Stimulated activated naive CD8-positive, alpha-beta T cell treated with anti-CD3 and anti-CD28 coated beads, Interleukin-15, Interleukin-2, amounts not matched to agents 100 U/mL and 50 U/mL, for 24 hours (primary cell): ENCODE measurements at regions not wholly inside any gene's neighbourhood (a gene's known extent, or its start where the extent isn't known, plus 50 kb on each side); places are given as distances from the start of the nearest gene placed in this dataset.

Experiments used
- ATAC-seq: fragments of 150-1000 bp; cut with Tn5 transposase; one replicate; pipeline ENCODE4 v1.10.0; 2021
- DNase-seq: peaks from one replicate; pipeline ENCODE4 v3.0.0; 2021

- DNase-seq = no peak
- no peak for ATAC-seq
These were observed 680.6 kb downstream of the SQOR start for GRCh38 chr15:46315434-46315833.

DNA sequence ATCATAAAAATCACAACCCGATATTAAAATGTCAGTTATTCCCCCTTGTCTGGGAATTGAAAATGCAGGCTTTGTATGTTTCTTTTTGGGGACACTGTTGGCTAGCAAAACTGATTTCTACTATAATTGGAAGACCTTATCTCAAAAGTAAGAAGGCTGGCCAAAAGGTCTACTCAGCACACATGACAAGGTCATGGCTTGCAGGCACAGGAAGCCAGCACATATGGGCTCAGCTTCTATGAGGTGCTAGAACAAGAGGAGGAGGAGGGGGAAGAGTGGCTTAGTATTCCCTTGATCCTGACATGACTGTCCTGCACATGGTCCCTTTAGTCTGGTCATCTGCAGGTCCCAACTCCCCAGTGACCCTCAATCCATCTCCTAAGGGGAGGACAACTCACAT is 681.2 kb downstream of the SQOR start:
- DNase-seq = no peak

GRCh38 chr15:46317029-46317428 is 682.2 kb downstream of the SQOR start:
- ATAC-seq (no peak), DNase-seq (no peak)

More for the DNA sequence above, 681.2 kb downstream of the SQOR start:
- ATAC-seq = no peak

DNA sequence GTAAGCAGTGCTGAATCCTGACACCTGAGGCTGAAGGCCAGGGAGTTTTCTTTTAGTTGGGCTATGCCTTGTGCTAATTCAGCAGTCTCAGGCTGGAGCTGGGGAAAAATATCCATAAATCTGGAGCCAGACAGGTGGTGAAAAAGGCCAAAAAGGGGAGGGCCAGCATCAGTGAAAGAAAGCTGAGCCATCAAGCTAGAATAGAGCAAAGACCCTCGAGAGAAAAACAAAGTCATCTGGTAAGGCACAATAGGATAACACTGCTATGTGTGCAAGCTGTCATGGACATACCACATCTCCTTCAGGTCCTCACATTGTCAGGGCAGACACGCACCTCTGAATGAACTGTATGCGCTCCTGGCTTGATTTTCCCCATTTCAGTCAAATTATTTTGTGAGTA is 687.9 kb downstream of the SQOR start:
- DNase-seq (no peak), ATAC-seq (no peak)

DNA sequence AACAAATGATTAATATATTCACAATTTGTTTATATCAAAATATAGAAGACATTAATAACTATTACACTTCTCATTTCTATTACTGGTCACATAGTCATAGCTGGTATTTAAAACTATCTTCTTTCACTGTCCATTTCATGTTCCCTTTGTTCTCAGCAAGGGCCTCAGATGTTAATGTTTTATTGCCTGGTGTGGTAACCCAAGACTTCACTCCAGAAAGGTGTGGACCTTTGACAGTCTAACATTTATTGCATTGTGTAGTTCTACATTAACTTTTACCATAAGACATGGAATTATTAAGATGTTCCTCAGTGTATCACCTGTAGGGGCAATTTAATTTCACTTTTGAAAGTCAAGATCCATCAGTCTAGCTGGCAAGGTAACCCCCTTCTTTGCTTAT is 691.3 kb downstream of the SQOR start:
- DNase-seq = no peak
- ATAC-seq = no peak

DNA sequence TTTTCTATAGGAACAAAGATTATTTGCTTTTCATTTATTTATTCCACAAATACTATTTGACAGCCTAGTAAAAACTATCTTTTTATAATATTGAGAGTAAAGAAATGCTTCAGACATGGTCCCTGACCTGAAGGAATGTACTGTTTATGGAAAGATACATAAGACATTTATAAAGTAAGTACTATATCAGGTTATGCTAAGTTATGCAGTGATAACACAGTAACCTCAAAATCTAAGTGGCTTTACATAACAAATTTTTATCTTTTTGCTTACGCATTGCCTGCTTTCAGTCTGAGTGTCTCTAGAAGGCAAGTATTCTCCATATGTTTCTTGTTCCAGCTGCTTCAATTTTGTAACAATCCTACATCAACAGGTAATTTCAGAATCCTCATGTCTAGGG is 694.0 kb downstream of the SQOR start:
- no peak for DNase-seq
- no peak for ATAC-seq

- DNase-seq (no peak), ATAC-seq (no peak)
These were observed 695.0 kb downstream of the SQOR start for GRCh38 chr15:46329876-46330275.

GRCh38 chr15:46331546-46331945 is 696.7 kb downstream of the SQOR start:
- ATAC-seq = no peak
- DNase-seq = no peak

GRCh38 chr15:46343196-46343935 is 708.5 kb downstream of the SQOR start:
- ATAC-seq (no peak), DNase-seq (no peak)

DNA sequence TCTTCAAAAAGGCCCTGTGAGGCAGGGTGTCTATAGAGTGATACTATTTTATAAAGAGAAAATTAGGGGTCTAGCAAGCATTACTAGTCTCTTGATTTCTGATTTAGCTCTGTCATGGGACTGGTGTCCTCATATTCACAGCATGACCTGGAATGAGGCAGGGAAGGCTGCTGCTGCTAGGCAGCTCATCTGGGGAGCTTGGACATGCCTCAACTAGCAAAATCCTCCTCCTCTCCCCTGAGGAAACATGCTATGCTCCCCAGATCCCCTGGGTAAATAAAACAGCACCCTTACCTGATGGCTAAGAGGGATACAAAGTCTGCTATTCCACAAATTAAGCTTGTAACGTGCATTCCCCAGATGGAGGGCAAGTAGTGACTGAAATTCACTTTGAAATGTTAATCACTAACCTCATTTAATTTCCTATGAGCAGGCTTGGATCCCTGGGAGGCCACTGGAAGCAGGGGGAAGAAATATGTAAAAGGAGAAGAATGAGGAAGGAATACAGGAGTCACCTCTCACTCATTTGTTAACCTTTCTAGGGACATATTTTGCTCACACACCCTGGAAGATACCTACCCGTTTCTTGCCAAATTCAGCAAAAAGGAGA is 709.4 kb downstream of the SQOR start:
- no peak for ATAC-seq
- DNase-seq = no peak

DNA sequence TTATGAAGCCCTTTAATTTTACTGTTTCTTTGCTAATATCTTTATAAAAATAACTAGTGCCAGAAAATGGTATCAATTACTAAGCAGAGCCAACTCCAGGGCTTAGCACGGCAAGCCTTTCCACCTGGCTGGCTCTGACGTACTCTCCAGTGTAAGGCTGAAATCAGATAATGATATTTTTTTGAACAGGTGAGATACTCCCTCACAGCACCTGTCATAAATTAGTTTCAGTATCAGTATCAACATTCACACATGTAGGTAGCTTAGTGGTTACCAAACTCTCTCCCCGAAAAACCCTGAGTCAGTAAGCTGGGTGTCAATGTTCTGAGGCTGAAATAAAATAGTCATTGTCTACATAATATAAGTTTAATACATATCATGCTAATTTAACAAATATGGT is 710.1 kb downstream of the SQOR start:
- DNase-seq = no peak
- ATAC-seq = no peak

- ATAC-seq = no peak
- DNase-seq = no peak
These were observed 719.6 kb downstream of the SQOR start for GRCh38 chr15:46354443-46354842.

DNA sequence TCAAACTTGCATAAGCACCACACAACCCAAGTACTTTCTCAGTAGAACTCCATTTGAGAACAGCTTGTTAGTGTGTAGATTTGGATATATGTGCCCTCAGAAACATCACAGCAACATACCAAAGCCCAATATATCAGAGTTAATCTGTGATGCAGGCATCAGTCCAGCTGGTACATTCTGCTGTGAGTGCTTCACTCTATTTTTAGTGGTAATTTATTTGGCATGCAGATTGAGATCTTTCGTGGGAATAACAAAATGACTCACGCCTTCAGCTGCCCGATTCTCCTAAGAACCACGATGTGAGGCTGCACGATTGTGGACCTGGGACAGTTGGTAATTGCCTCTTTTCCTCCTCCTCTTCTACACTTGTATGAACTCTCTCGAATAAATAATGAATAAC is 730.7 kb downstream of the SQOR start:
- DNase-seq = no peak
- ATAC-seq = no peak

DNA sequence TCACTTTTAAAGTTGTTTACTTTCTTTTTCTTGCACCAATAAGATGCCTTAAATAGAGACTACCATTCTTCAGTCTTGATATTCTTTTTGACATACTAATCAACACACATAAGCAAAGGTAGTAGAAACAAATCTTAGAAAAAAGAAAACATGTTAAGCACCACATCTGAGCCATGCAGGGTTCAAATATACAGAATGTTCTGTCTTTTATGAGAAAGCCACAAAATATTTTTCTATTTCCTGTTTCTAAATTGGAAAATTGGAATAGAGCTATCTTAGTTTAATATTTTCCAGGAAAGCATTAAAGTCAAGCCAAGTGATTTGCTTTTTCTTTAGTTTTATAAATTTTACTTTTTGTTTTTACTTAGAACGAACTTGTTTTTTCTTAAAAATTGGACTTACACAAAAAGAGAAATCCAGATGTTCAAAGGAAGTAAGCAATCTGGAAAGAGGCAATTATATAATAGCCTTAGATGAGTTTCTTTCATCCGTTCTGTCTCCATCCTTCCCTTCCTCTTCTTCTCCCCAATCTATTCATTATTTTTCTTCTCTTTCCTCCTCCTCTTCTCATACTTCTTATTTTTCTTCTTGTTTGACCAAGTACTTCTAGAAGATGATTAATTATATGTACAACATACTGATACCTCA is 731.7 kb downstream of the SQOR start:
- no peak for ATAC-seq
- DNase-seq = no peak

GRCh38 chr15:46383978-46384377 is 749.1 kb downstream of the SQOR start:
- ATAC-seq = no peak

GRCh38 chr15:46386356-46386755 is 751.5 kb downstream of the SQOR start:
- ATAC-seq = no peak

More at GRCh38 chr15:46383978-46384377, 749.1 kb downstream of the SQOR start:
- DNase-seq = no peak

GRCh38 chr15:46389739-46390138 is 754.9 kb downstream of the SQOR start:
- DNase-seq (no peak), ATAC-seq (no peak)

More at GRCh38 chr15:46386356-46386755, 751.5 kb downstream of the SQOR start:
- no peak for DNase-seq

- ATAC-seq (no peak), DNase-seq (no peak)
These were observed 759.6 kb downstream of the SQOR start for GRCh38 chr15:46394463-46394862.

DNA sequence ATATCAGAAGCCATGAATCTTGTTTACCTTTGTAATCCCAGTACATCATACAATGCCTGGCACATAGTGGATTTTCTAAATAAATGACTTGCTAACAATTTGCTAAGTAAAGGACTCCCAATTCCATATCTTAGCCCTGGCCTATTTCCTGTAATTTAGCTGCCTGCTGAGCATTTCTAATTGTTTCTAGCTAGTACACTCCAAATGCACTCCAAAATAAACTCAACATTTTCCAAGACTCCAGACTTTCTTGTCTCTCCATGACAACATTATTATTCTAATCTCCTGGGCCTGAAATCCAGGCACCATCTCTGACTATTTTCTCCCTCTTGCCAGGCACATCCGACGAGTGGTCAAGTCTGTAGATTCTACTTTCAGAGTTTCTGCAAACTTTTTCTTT is 773.5 kb downstream of the SQOR start:
- DNase-seq (no peak), ATAC-seq (no peak)

DNA sequence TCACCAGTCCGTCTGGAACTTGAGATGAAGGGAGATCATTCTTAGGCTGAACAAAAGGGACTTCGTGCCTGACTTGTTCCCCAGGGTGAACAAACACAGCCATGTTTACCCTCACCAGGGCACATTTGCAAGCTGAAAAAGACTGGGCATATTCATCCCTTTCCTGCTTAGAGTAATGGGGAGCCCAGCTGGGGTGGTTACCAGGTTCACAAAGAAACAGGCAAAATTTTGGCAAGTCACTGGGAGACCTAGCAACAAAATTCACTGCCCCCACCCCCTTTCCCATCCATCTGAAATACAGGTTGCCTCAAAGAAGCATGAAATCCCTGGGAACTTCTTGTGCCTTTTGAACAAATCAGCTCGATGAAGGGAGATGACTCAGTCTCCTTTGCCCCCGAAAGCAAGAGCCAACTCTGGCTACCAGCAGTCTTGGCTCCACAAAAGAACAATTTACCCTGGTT is 775.0 kb downstream of the SQOR start:
- DNase-seq = no peak
- no peak for ATAC-seq

DNA sequence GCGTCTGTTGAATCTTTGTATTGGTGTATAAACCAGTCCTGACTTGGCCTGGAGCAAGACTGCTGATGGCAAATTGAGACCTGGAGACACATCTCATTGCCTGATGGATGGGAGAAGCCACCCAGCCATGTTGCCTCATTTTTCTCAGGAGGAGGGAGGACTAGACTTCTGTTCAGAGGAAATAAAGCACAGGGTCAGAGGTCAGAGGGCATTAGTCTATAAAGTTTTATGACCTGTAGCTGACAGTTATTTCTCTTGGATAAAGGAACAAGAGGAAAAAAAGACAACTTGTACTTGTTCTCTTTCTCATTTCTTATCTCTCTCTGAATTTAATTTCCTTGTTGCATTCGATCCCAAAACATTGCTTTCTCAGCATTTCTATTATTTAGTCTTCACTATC is 775.9 kb downstream of the SQOR start:
- DNase-seq (no peak), ATAC-seq (no peak)

DNA sequence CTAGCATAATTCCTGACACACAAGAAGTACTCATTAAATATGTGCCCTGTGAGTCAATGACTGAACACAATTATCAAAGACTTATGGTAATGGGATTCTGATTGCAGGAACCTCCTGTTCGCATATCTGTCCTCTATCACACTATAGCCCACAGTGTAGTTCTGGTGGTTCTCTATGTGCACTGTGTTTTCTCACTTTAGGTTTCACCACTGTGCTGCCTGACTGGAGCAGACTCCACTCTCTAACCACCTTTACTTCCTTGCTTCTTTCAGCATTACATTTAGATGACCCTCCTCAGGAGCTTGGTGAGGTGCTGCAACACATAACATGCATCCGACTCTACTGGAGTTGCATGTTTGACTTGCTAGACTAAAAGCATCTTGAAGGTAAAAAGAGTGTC is 777.1 kb downstream of the SQOR start:
- DNase-seq = no peak

DNA sequence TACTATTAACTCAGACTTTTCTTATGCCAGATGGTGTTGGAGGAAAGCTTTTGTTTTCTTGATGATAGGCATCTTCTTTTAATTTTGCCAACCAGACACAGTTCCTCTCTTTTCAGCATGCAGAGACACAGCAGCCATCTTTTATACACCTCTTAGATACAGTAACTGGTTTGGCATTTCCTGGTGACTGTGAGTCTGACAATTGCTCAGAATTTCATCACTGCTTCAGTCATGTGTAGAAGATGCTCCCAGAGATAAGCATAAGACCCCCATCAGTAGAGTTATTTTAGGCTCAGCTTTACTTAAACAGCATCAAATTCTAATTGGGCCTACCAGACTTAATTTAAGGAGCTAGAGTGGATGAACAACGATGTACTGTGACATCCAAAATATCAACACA is 779.0 kb downstream of the SQOR start:
- DNase-seq = no peak

More for the DNA sequence above, 777.1 kb downstream of the SQOR start:
- no peak for ATAC-seq

More for the DNA sequence above, 779.0 kb downstream of the SQOR start:
- ATAC-seq = no peak
